Trophoblast cell (in vitro differentiated cells and primary cell): ENCODE measurements at regions not wholly inside any gene's neighbourhood (a gene's known extent, or its start where the extent isn't known, plus 50 kb on each side); places are given as distances from the start of the nearest gene placed in this dataset.

Source experiments
- DNase-seq, 2 donors: peaks; one replicate each; pipeline ENCODE4 v3.0.0-alpha.2; 2016
- H2AFZ ChIP-seq: 2 replicates; pipeline ENCODE4 v1.6.1; 2013; ENCODE audit warnings: low read length, moderate library complexity, mild to moderate bottlenecking; ENCODE audit not compliant: insufficient read depth, poor library complexity
- H2AK5ac ChIP-seq: 2 replicates; pipeline ENCODE4 v1.6.1; 2013; ENCODE audit warnings: mild to moderate bottlenecking, low read length
- H2BK120ac ChIP-seq: 2 replicates; pipeline ENCODE4 v1.6.1; 2013; ENCODE audit warnings: low read length, mild to moderate bottlenecking, moderate library complexity; ENCODE audit not compliant: insufficient read depth, poor library complexity
- H2BK12ac ChIP-seq: 2 replicates; pipeline ENCODE4 v1.6.1; 2013; ENCODE audit warnings: mild to moderate bottlenecking, low read length, moderate library complexity
- H2BK5ac ChIP-seq: 2 replicates; pipeline ENCODE4 v1.6.1; 2013; ENCODE audit warnings: low read length, low read depth, moderate library complexity, mild to moderate bottlenecking; ENCODE audit not compliant: poor library complexity
- H3K14ac ChIP-seq: 2 replicates; pipeline ENCODE4 v1.6.1; 2013; ENCODE audit warnings: mild to moderate bottlenecking, low read length
- H3K18ac ChIP-seq: 2 replicates; pipeline ENCODE4 v1.6.1; 2013; ENCODE audit warnings: mild to moderate bottlenecking, low read length
- H3K23ac ChIP-seq: 2 replicates; pipeline ENCODE4 v1.6.1; 2013; ENCODE audit warnings: low read length
- H3K27ac ChIP-seq: 2 replicates; pipeline ENCODE4 v1.5.1; 2013; ENCODE audit warnings: low read depth, mild to moderate bottlenecking, inconsistent platforms, low read length, moderate library complexity
- H3K27me3 ChIP-seq: 2 replicates; pipeline ENCODE4 v1.6.1; 2013; ENCODE audit warnings: inconsistent platforms, mild to moderate bottlenecking, low read length, moderate library complexity; ENCODE audit not compliant: insufficient read depth
- H3K36me3 ChIP-seq, 2 experiments: 1 replicate in 1 of 2; 2 replicates in 1 of 2; pipeline ENCODE4 v1.6.1; 2013; ENCODE audit warnings: low read length in 2 of 2, mild to moderate bottlenecking in 2 of 2, moderate library complexity in 1 of 2; ENCODE audit not compliant: insufficient read depth in 2 of 2, control insufficient read depth in 1 of 2
- H3K4ac ChIP-seq: 2 replicates; pipeline ENCODE4 v1.6.1; 2013; ENCODE audit warnings: low read depth, mild to moderate bottlenecking, low read length, moderate library complexity
- H3K4me1 ChIP-seq, 2 experiments: 1 replicate in 1 of 2; 2 replicates in 1 of 2; pipeline ENCODE4 v1.6.1; 2013; ENCODE audit warnings: low read length in 2 of 2, mild to moderate bottlenecking in 2 of 2, moderate library complexity in 1 of 2; ENCODE audit not compliant: insufficient read depth in 2 of 2, control insufficient read depth in 1 of 2
- H3K4me2 ChIP-seq: 2 replicates; pipeline ENCODE4 v1.6.1; 2013; ENCODE audit warnings: inconsistent platforms, mild to moderate bottlenecking, low read length, moderate library complexity
- H3K4me3 ChIP-seq: 2 replicates; pipeline ENCODE4 v1.5.1; 2013; ENCODE audit warnings: mild to moderate bottlenecking, low read depth, low read length, inconsistent platforms
- H3K79me1 ChIP-seq: one replicate; pipeline ENCODE4 v1.6.1; 2013; ENCODE audit warnings: low read length
- H3K79me2 ChIP-seq: 2 replicates; pipeline ENCODE4 v1.6.1; 2013; ENCODE audit warnings: low read length, mild to moderate bottlenecking; ENCODE audit not compliant: control insufficient read depth, insufficient read depth, poor library complexity
- H3K9ac ChIP-seq: 2 replicates; pipeline ENCODE4 v1.6.1; 2013; ENCODE audit warnings: mild to moderate bottlenecking, low read length
- H3K9me3 ChIP-seq: 2 replicates; pipeline ENCODE4 v1.6.1; 2013; ENCODE audit warnings: low read depth, mild to moderate bottlenecking, control low read depth, inconsistent platforms, low read length; ENCODE audit not compliant: insufficient read depth
- H4K12ac ChIP-seq: 2 replicates; pipeline ENCODE4 v1.6.1; 2013; ENCODE audit warnings: low read depth, mild to moderate bottlenecking, low read length, moderate library complexity
- H4K8ac ChIP-seq: 2 replicates; pipeline ENCODE4 v1.6.1; 2013; ENCODE audit warnings: low read depth, mild to moderate bottlenecking, low read length, moderate library complexity
- H4K91ac ChIP-seq: one replicate; pipeline ENCODE4 v1.6.1; 2013; ENCODE audit warnings: low read depth, mild to moderate bottlenecking, low read length, moderate library complexity
- WGBS: extraction: QIAGEN DNeasy Blood & Tissue Kit; methylation state at CpG from one replicate; pipeline ENCODE4 v1.1.7; 2013; ENCODE audit warnings: missing lambda C conversion rate; ENCODE audit not compliant: insufficient read length, insufficient coverage; ENCODE audit errors: extremely low coverage; 5-methylcytosine and 5-hydroxymethylcytosine counted together

DNA sequence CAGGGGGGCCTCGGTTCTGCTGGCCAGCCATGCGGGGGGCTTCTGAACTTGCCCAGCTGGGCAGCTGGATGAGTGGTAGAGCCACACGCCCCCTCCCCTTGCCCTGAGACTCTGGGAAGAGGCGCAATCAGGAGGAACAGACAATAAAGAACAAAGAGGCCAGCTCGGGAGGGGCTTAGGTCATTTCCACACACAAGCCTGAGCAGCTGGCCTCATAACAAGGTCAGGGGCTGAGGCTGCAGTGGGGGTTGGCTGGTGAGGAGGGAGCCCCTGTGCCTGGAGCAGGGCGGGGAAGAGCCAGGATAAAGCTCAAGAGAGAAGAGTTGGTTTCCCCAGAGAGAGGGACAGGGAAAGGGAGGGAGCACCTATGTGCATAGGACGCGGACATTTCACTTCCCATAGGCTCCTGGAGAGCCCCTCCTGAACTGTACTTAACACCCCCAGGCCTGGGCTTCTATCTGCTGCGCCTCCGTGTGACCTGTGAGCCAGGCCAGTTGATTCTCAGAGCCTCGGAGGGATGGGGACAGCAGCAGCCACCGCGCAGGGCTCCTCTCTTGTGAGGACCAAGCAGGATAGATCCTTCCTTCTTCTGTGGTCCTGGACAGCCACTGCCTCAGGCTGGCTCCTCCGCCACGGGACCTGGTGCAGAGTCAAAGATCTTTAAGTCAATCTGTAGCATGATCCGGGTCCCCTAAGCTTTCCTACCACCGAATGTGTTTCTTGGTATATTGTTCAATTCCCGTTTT, 75.3 kb upstream of the GGTA1 start:
- H3K27me3 ChIP-seq, result no peaks in the 10 kb centered on the region
- H3K4me2 ChIP-seq, result no peak overlapping the region
- H3K79me2 ChIP-seq, result no peaks in the 10 kb centered on the region
- H4K12ac ChIP-seq, result no peak overlapping the region
- DNase-seq, result no peak
- no peak overlapping the region for H4K91ac ChIP-seq
- no peak overlapping the region for H2BK12ac ChIP-seq
- no peaks in the 10 kb centered on the region for H3K79me1 ChIP-seq
- H3K4me3 ChIP-seq, result no peak overlapping the region
- no peaks in the 10 kb centered on the region for H3K9me3 ChIP-seq
- no peak overlapping the region for H3K14ac ChIP-seq
- no peak overlapping the region for H2AFZ ChIP-seq
- no peak overlapping the region for H3K27ac ChIP-seq
- H2BK120ac ChIP-seq, result no peak overlapping the region
- no peaks in the 10 kb centered on the region for H3K36me3 ChIP-seq
- H3K18ac ChIP-seq, result no peak overlapping the region
- no peak overlapping the region for H2BK5ac ChIP-seq
- H2AK5ac ChIP-seq, result no peak overlapping the region
- no peak overlapping the region for H3K9ac ChIP-seq
- H4K8ac ChIP-seq, result no peak overlapping the region
- H3K4ac ChIP-seq, result no peak overlapping the region
- no peaks in the 10 kb centered on the region for H3K4me1 ChIP-seq
- no CpG with 5 or more reads among the region's 18 CpGs for WGBS
- H3K23ac ChIP-seq, result no peak overlapping the region

DNA sequence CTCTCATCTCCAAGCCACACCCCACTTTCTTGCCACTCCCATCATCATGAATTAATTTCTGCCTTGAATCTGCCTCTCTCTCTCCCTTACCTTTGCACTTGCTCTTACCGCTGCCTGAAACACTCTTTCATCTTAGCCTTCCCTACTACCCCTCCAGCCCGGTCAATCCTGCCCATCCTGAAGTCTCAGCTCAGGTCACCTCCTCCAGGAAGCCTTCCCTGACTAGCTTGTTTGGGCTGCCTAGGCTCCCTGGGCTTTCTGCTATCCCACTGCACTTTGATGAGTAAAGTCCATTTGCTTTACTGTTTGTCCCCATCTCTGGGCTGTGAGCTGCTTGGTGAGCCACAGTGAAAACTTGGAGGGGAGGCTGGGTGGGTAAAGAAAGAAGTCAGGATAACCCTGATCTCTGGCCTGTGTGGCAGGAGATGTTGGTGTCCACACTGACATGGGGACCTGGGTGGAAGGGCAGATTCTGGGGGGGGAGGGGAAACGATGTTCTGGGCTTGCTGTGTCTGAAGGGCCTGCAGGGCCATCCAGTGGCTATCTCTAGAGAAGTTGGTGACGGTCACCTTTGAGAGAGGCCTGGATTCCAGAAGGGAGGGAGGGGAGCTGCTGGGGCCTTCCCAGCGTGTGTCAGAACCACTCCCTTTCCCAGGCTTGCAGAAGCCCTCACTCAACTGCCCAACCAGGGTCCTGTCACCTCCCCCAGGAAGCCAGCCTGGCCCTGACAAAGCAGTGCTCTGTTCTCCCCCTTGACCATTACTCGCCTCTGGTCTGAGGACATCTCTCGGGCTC, 75.0 kb upstream of the DAB2IP start:
- Histone ChIP-seq H2BK5ac (no peak overlapping the region), H2AK5ac (no peak overlapping the region), H3K4me2 (no peak overlapping the region), H3K23ac (no peak overlapping the region), H3K9me3 (no peaks in the 10 kb centered on the region), H4K91ac (no peak overlapping the region), H3K79me1 (no peaks in the 10 kb centered on the region), H3K27me3 (no peaks in the 10 kb centered on the region), H3K79me2 (no peaks in the 10 kb centered on the region), H2BK12ac (no peak overlapping the region), H3K18ac (no peak overlapping the region), H3K36me3 (no peaks in the 10 kb centered on the region), H3K4me3 (no peak overlapping the region), H4K8ac (no peak overlapping the region), H3K27ac (no peak overlapping the region), H3K14ac (no peak overlapping the region), H2AFZ (no peak overlapping the region), H2BK120ac (no peak overlapping the region), H3K9ac (no peak overlapping the region), H4K12ac (no peak overlapping the region), H3K4ac (no peak overlapping the region), H3K4me1 (no peaks in the 10 kb centered on the region)
- no peak for DNase-seq
- WGBS, result no CpG with 5 or more reads among the region's 7 CpGs

DNA sequence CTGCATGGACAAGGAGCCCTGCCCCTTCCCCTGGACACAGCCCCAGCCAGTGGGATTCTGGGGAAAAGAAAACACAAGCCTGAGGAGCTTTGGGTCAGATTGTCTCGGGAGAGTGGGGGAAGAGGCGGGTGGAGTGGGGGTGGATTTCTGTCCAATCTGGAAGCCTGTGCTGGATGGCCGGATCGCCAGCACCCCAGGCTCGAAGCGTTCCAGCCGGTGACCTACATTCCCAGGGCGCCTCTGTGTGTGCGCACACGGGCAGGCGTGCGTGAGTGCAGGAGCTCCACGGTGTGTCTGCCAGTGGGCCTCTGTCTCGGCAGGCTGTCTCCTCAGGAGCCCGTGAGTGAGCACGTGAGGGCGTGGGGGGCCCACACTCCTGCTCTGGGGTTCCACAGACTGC, 74.3 kb upstream of the DAB2IP start:
- DNase-seq, result no peak
- H3K9me3 ChIP-seq, result no peaks in the 10 kb centered on the region
- H3K4ac ChIP-seq, result no peak overlapping the region
- no peak overlapping the region for H2BK12ac ChIP-seq
- H3K27me3 ChIP-seq, result no peaks in the 10 kb centered on the region
- no peak overlapping the region for H2BK5ac ChIP-seq
- H3K4me1 ChIP-seq, result no peaks in the 10 kb centered on the region
- no peaks in the 10 kb centered on the region for H3K79me2 ChIP-seq
- no peak overlapping the region for H3K14ac ChIP-seq
- no peak overlapping the region for H3K18ac ChIP-seq
- no peak overlapping the region for H3K4me3 ChIP-seq
- H3K36me3 ChIP-seq, result no peaks in the 10 kb centered on the region
- WGBS, result no CpG with 5 or more reads among the region's 17 CpGs
- no peak overlapping the region for H3K9ac ChIP-seq
- no peak overlapping the region for H4K12ac ChIP-seq
- no peak overlapping the region for H3K23ac ChIP-seq
- H2BK120ac ChIP-seq, result no peak overlapping the region
- no peaks in the 10 kb centered on the region for H3K79me1 ChIP-seq
- H2AFZ ChIP-seq, result no peak overlapping the region
- no peak overlapping the region for H2AK5ac ChIP-seq
- H4K8ac ChIP-seq, result no peak overlapping the region
- no peak overlapping the region for H3K27ac ChIP-seq
- H4K91ac ChIP-seq, result no peak overlapping the region
- H3K4me2 ChIP-seq, result no peak overlapping the region

DNA sequence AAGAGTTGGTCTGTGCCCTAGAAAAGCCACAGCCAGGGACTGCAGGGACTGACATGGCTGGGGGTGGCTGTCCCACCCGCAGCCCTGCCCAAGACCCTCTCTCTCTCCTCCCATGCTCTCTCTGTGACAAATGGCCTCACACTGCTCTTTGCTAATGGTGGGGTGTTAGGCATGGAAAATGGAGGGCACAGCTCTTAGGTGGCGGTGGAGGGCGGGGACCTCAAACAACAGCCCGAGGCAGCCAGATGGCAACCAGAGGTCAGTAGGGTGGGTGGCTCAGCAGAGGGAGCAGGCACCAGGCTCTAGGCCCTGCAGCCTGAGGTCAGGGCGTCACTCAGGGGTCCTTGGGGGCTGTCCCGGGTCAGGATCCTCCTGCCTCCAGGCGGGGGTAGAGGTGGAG, 73.9 kb upstream of the DAB2IP start:
- Histone ChIP-seq H3K4me3 (no peak overlapping the region), H3K4me1 (no peaks in the 10 kb centered on the region), H3K79me1 (no peaks in the 10 kb centered on the region), H3K14ac (no peak overlapping the region), H3K4me2 (no peak overlapping the region), H2BK5ac (no peak overlapping the region), H3K4ac (no peak overlapping the region), H4K91ac (no peak overlapping the region), H3K18ac (no peak overlapping the region), H2AK5ac (no peak overlapping the region), H4K8ac (no peak overlapping the region), H3K27ac (no peak overlapping the region), H3K36me3 (no peaks in the 10 kb centered on the region), H2BK120ac (no peak overlapping the region), H2AFZ (no peak overlapping the region), H3K27me3 (no peaks in the 10 kb centered on the region), H3K9ac (no peak overlapping the region), H4K12ac (no peak overlapping the region), H2BK12ac (no peak overlapping the region), H3K79me2 (no peaks in the 10 kb centered on the region), H3K23ac (no peak overlapping the region), H3K9me3 (no peaks in the 10 kb centered on the region)
- no CpG with 5 or more reads among the region's 7 CpGs for whole genome bisulfite sequencing
- DNase-seq, result no peak
